IMR-90 (cell line): ENCODE measurements at regions not wholly inside any gene's neighbourhood (a gene's known extent, or its start where the extent isn't known, plus 50 kb on each side); places are given as distances from the start of the nearest gene placed in this dataset.

Source experiments
- ATAC-seq: fragments of 200-7000 bp; cut with Tn5 transposase; 2 replicates; pipeline ENCODE4 v1.9.1; 2020; ENCODE audit warnings: low read depth, mild to moderate bottlenecking, moderate library complexity
- BruUV-seq: library from RNA; stranded (reverse); fragments of 400-500 nt; replicated peaks from 2 replicates; lab custom pipeline; 2021; lab: Mats Ljungman, UMichigan
- CTCF ChIA-PET: fragments of 300-600 bp; formaldehyde crosslinking; extraction: SDS; loops from one replicate; lab custom pipeline; 2021; ENCODE audit warnings: antibody characterized with exemption; lab: Yijun Ruan, JAX
- POLR2A ChIA-PET: fragments of 300-600 bp; sonication (Branson Sonifier 250); formaldehyde crosslinking; loops from one replicate; lab custom pipeline; 2022; ENCODE audit warnings: antibody characterized with exemption; ENCODE audit not compliant: unreplicated experiment; lab: Charles Lee
- DNase-seq: peaks from one replicate; pipeline ENCODE4 v3.0.0; 2013
- H2AFZ ChIP-seq: replicated peaks from 2 replicates; pipeline ENCODE3; 2013; ENCODE audit warnings: low read length, mild to moderate bottlenecking; ENCODE audit not compliant: poor library complexity
- H2AK5ac ChIP-seq: 2 replicates; pipeline ENCODE4 v1.6.1; 2013; ENCODE audit warnings: low read depth, low read length, inconsistent platforms
- H2AK9ac ChIP-seq: replicated peaks from 2 replicates; pipeline ENCODE3; 2013; ENCODE audit warnings: mild to moderate bottlenecking, low read depth, low read length, moderate library complexity; ENCODE audit not compliant: poor library complexity
- H2BK120ac ChIP-seq: 2 replicates; pipeline ENCODE4 v1.6.1; 2013; ENCODE audit warnings: low read depth, low read length, inconsistent platforms
- H2BK15ac ChIP-seq: 3 replicates; pipeline ENCODE4 v1.6.1; 2013; ENCODE audit warnings: low read depth, low read length, inconsistent platforms
- H2BK20ac ChIP-seq: 2 replicates; pipeline ENCODE4 v1.6.1; 2013; ENCODE audit warnings: low read depth, mild to moderate bottlenecking, inconsistent platforms, low read length, moderate library complexity
- H2BK5ac ChIP-seq: 2 replicates; pipeline ENCODE4 v1.6.1; 2013; ENCODE audit warnings: mild to moderate bottlenecking, low read depth, low read length, inconsistent platforms; ENCODE audit not compliant: poor library complexity, severe bottlenecking
- H3K14ac ChIP-seq: replicated peaks from 2 replicates; pipeline ENCODE4 v1.6.1; 2013; ENCODE audit warnings: low read depth, low read length, inconsistent platforms
- H3K18ac ChIP-seq: 2 replicates; pipeline ENCODE4 v1.6.1; 2013; ENCODE audit warnings: low read depth, low read length, control low read depth
- H3K23ac ChIP-seq: 2 replicates; pipeline ENCODE4 v1.6.1; 2013; ENCODE audit warnings: low read depth, low read length, inconsistent platforms
- H3K27ac ChIP-seq: 2 replicates; pipeline ENCODE4 v1.5.1; 2013; ENCODE audit warnings: mild to moderate bottlenecking, control low read depth, low read length; ENCODE audit not compliant: insufficient read depth
- H3K27me3 ChIP-seq: 2 replicates; pipeline ENCODE4 v1.6.1; 2013; ENCODE audit warnings: low read length; ENCODE audit not compliant: control insufficient read depth, insufficient read depth
- H3K36me3 ChIP-seq: 2 replicates; pipeline ENCODE4 v1.6.1; 2013; ENCODE audit warnings: low read length, mixed read lengths; ENCODE audit not compliant: control insufficient read depth, insufficient read depth
- H3K4ac ChIP-seq: 2 replicates; pipeline ENCODE4 v1.6.1; 2013; ENCODE audit warnings: low read depth, low read length, inconsistent platforms
- H3K4me1 ChIP-seq: 2 replicates; pipeline ENCODE4 v1.6.1; 2013; ENCODE audit warnings: low read length, mixed read lengths; ENCODE audit not compliant: control insufficient read depth, insufficient read depth
- H3K4me2 ChIP-seq: 2 replicates; pipeline ENCODE4 v1.6.1; 2013; ENCODE audit warnings: low read depth, mild to moderate bottlenecking, control low read depth, low read length, moderate library complexity
- H3K4me3 ChIP-seq: 2 replicates; pipeline ENCODE4 v1.5.1; 2013; ENCODE audit warnings: low read depth, mild to moderate bottlenecking, control low read depth, low read length, moderate library complexity; ENCODE audit not compliant: insufficient read depth
- H3K56ac ChIP-seq: 2 replicates; pipeline ENCODE4 v1.6.1; 2013; ENCODE audit warnings: low read length, inconsistent platforms; ENCODE audit not compliant: insufficient read depth; ENCODE audit errors: extremely low read depth
- H3K79me1 ChIP-seq, 2 experiments: 2 replicates each; pipeline ENCODE4 v1.6.1; 2013; ENCODE audit warnings: low read length in 2 of 2, inconsistent platforms in 1 of 2, low read depth in 1 of 2
- H3K9ac ChIP-seq: 2 replicates; pipeline ENCODE4 v1.6.1; 2013; ENCODE audit warnings: low read depth, low read length, control low read depth
- H3K9me1 ChIP-seq: 2 replicates; pipeline ENCODE4 v1.6.1; 2013; ENCODE audit warnings: low read length, inconsistent platforms; ENCODE audit not compliant: insufficient read depth
- H3K9me3 ChIP-seq: 2 replicates; pipeline ENCODE4 v1.6.1; 2013; ENCODE audit warnings: low read length; ENCODE audit not compliant: control insufficient read depth, insufficient read depth
- H4K20me1 ChIP-seq: 2 replicates; pipeline ENCODE4 v1.6.1; 2013; ENCODE audit warnings: low read length, inconsistent platforms; ENCODE audit not compliant: insufficient read depth
- H4K5ac ChIP-seq: 2 replicates; pipeline ENCODE4 v1.6.1; 2013; ENCODE audit warnings: mild to moderate bottlenecking, low read depth, low read length, control low read depth
- H4K8ac ChIP-seq, 2 experiments: 2 replicates each; pipeline ENCODE4 v1.6.1; 2013; ENCODE audit warnings: low read depth in 2 of 2, low read length in 2 of 2, control low read depth in 1 of 2, inconsistent platforms in 1 of 2
- H4K91ac ChIP-seq: 2 replicates; pipeline ENCODE4 v1.6.1; 2013; ENCODE audit warnings: low read depth, low read length, inconsistent platforms; ENCODE audit not compliant: insufficient read depth
- CEBPB ChIP-seq: IDR thresholded peaks from 2 replicates; pipeline ENCODE4 v1.6.1; 2012; ENCODE audit warnings: low read depth, low read length, improper control_type of control experiment
- CHD1 ChIP-seq: IDR thresholded peaks from 2 replicates; pipeline ENCODE4 v1.6.1; 2012; ENCODE audit warnings: low read depth, low read length, improper control_type of control experiment
- FOS ChIP-seq: fragments of 150-350 bp; IDR thresholded peaks from 2 replicates; pipeline ENCODE4 v1.6.1; 2016; ENCODE audit warnings: low read depth, low read length
- MAFK ChIP-seq: IDR thresholded peaks from 2 replicates; pipeline ENCODE4 v1.6.1; 2012; ENCODE audit warnings: low read depth, low read length, improper control_type of control experiment
- MXI1 ChIP-seq: IDR thresholded peaks from 2 replicates; pipeline ENCODE4 v1.6.1; 2012; ENCODE audit warnings: low read depth, mild to moderate bottlenecking, low read length, moderate library complexity, borderline replicate concordance
- NFE2L2 ChIP-seq: fragments of 150-350 bp; IDR thresholded peaks from 2 replicates; pipeline ENCODE4 v1.6.1; 2016; ENCODE audit warnings: low read depth, mild to moderate bottlenecking, low read length
- POLR2A ChIP-seq: IDR thresholded peaks from 2 replicates; pipeline ENCODE4 v1.6.1; 2012; ENCODE audit warnings: mild to moderate bottlenecking, low read depth, low read length
- RCOR1 ChIP-seq: IDR thresholded peaks from 2 replicates; pipeline ENCODE4 v1.6.1; 2012; ENCODE audit warnings: mild to moderate bottlenecking, low read length, improper control_type of control experiment; ENCODE audit not compliant: insufficient replicate concordance
- SMC3 ChIP-seq: fragments of 150-350 bp; IDR thresholded peaks from 2 replicates; pipeline ENCODE4 v1.6.1; 2016; ENCODE audit warnings: low read depth, mild to moderate bottlenecking, antibody characterized with exemption, low read length, moderate library complexity
- WGBS, 2 experiments: methylation state at CpG; one replicate each; pipeline versions ENCODE4 v1.1.5 to v1.1.7; 2013; ENCODE audit warnings: missing lambda C conversion rate in 2 of 2; ENCODE audit not compliant: insufficient read length in 1 of 2; ENCODE audit errors: extremely low coverage in 2 of 2; 5-methylcytosine and 5-hydroxymethylcytosine counted together
- dilution Hi-C: fragments of 300-500 bp; cut with HindIII; formaldehyde crosslinking; loops from one replicate; pipeline ENCODE4 v1.14.3; 2018; ENCODE audit warnings: low sequenced_read_pairs; ENCODE audit not compliant: unreplicated experiment
- in situ Hi-C: fragments of 300-500 bp; cut with MboI; formaldehyde crosslinking; loops from 3 replicates; pipeline ENCODE4 v1.14.3; 2019; ENCODE audit warnings: low sequenced_read_pairs, inconsistent platforms, mixed read lengths
- intact Hi-C: fragments of 100-400 bp; cut with micrococcal nuclease; formaldehyde crosslinking; loops from 2 replicates; pipeline ENCODE4 v1.10.0; 2022
- TF ChIP-seq, protein P1 (sequence below): fragments of 150-350 bp; IDR thresholded peaks from 2 replicates; pipeline ENCODE4 v1.6.1; 2017; ENCODE audit warnings: mild to moderate bottlenecking, antibody characterized with exemption, low read length, low read depth
- TF ChIP-seq, protein P2 (sequence below): fragments of 150-350 bp; IDR thresholded peaks from 2 replicates; pipeline ENCODE4 v1.6.1; 2016; ENCODE audit warnings: low read depth, mild to moderate bottlenecking, low read length, moderate library complexity, borderline replicate concordance

GRCh38 chr1:81607924-81608323, 192.8 kb upstream of the ADGRL2 start:
- H3K9me1 ChIP-seq = no peaks in the 10 kb centered on the region
- no peak overlapping the region for H3K9ac ChIP-seq
- no peaks in the 10 kb centered on the region for H3K27me3 ChIP-seq
- H3K79me1 ChIP-seq = no peaks in the 10 kb centered on the region
- no peak overlapping the region for H3K4ac ChIP-seq
- H3K14ac ChIP-seq = no peak overlapping the region
- H3K4me3 ChIP-seq = no peak overlapping the region
- H2AFZ ChIP-seq = no peak overlapping the region
- no TSS peak for BruUV-seq
- H3K23ac ChIP-seq = no peak overlapping the region
- H2BK20ac ChIP-seq = no peak overlapping the region
- H2AK9ac ChIP-seq = no peak overlapping the region
- H2BK15ac ChIP-seq = no peak overlapping the region
- TF ChIP-seq, protein P1, sequence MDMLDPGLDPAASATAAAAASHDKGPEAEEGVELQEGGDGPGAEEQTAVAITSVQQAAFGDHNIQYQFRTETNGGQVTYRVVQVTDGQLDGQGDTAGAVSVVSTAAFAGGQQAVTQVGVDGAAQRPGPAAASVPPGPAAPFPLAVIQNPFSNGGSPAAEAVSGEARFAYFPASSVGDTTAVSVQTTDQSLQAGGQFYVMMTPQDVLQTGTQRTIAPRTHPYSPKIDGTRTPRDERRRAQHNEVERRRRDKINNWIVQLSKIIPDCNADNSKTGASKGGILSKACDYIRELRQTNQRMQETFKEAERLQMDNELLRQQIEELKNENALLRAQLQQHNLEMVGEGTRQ = no peak
- TF ChIP-seq NFE2L2 (no peak), MXI1 (no peak), RCOR1 (no peak), SMC3 (no peak), CEBPB (no peak), FOS (no peak), MAFK (no peak), POLR2A (no peak), CHD1 (no peak)
- TF ChIP-seq, protein P2, sequence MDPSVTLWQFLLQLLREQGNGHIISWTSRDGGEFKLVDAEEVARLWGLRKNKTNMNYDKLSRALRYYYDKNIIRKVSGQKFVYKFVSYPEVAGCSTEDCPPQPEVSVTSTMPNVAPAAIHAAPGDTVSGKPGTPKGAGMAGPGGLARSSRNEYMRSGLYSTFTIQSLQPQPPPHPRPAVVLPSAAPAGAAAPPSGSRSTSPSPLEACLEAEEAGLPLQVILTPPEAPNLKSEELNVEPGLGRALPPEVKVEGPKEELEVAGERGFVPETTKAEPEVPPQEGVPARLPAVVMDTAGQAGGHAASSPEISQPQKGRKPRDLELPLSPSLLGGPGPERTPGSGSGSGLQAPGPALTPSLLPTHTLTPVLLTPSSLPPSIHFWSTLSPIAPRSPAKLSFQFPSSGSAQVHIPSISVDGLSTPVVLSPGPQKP = no peak
- no peak for ATAC-seq
- H3K36me3 ChIP-seq = no peaks in the 10 kb centered on the region
- no peak overlapping the region for H3K18ac ChIP-seq
- intact Hi-C loops = no loop called here
- ChIA-PET POLR2A (no interaction called here), CTCF (no interaction called here)
- H2AK5ac ChIP-seq = no peak overlapping the region
- H2BK5ac ChIP-seq = no peak overlapping the region
- H3K4me2 ChIP-seq = no peak overlapping the region
- H2BK120ac ChIP-seq = no peak overlapping the region
- H4K91ac ChIP-seq = no peak overlapping the region
- no peaks in the 10 kb centered on the region for H3K9me3 ChIP-seq
- H4K5ac ChIP-seq = no peak overlapping the region
- in situ Hi-C loops = no loop called here
- no peaks in the 10 kb centered on the region for H3K4me1 ChIP-seq
- no CpG with 5 or more reads among the region's 3 CpGs for WGBS, 2 experiments
- no peak overlapping the region for H4K8ac ChIP-seq
- dilution Hi-C loops = no loop called here
- H4K20me1 ChIP-seq = no peaks in the 10 kb centered on the region
- H3K27ac ChIP-seq = no peak overlapping the region
- H3K56ac ChIP-seq = no peak overlapping the region
- DNase-seq = no peak
